SK-N-MC (cell line): ENCODE measurements at regions not wholly inside any gene's neighbourhood (a gene's known extent, or its start where the extent isn't known, plus 50 kb on each side); places are given as distances from the start of the nearest gene placed in this dataset.

Experiments
- EZH2 ChIP-seq: fragments of 200-600 bp; sonication (generic); IDR thresholded peaks from one replicate; pipeline ENCODE4 v1.6.1; 2017; ENCODE audit warnings: antibody characterized with exemption
- FOXP2 ChIP-seq: optimal IDR thresholded peaks from 2 replicates; pipeline ENCODE3; 2011; ENCODE audit warnings: mild to moderate bottlenecking, moderate library complexity; ENCODE audit not compliant: insufficient read depth; ENCODE audit errors: extremely low read length, control extremely low read depth
- POLR2AphosphoS5 ChIP-seq: IDR thresholded peaks from 2 replicates; pipeline ENCODE4 v1.6.1; 2012; ENCODE audit warnings: mild to moderate bottlenecking, low read depth, low read length, borderline replicate concordance

DNA sequence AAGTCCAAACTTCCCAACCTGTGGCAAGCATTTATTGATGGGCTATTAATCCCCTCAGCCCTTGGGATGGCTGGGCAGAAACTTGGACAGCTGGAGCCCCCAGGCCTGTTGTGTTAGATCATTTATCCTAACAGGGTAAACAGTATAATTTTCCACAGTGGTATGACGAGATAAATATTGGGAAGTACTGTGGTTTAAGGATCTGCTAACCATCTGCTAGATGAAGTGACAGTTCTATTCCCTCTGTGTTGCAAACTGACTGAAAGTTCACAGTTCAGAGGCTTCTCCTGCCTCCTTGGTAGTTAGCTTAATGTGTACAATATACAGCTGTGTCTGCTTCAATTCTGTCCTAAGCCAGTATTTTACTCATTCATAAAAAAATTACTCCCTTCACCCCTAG is 127.5 kb upstream of the CHODL start:
- TF ChIP-seq POLR2AphosphoS5 (no peak), EZH2 (no peak), FOXP2 (no peak)
